ES-I3 (cell line): ENCODE measurements at regions not wholly inside any gene's neighbourhood (a gene's known extent, or its start where the extent isn't known, plus 50 kb on each side); places are given as distances from the start of the nearest gene placed in this dataset.

ENCODE experiments used
- H3K36me3 ChIP-seq: 2 replicates; pipeline ENCODE4 v1.6.1; 2013; ENCODE audit warnings: mild to moderate bottlenecking, low read length, control low read depth, moderate library complexity; ENCODE audit not compliant: insufficient read depth
- H3K4me1 ChIP-seq: 2 replicates; pipeline ENCODE4 v1.6.1; 2013; ENCODE audit warnings: mild to moderate bottlenecking, control low read depth, low read length; ENCODE audit not compliant: insufficient read depth
- H3K9ac ChIP-seq: 2 replicates; pipeline ENCODE4 v1.6.1; 2013; ENCODE audit warnings: low read depth, mild to moderate bottlenecking, low read length, moderate library complexity
- H3K9me3 ChIP-seq: 2 replicates; pipeline ENCODE4 v1.6.1; 2013; ENCODE audit warnings: mild to moderate bottlenecking, low read length, moderate library complexity; ENCODE audit not compliant: control insufficient read depth, insufficient read depth

GRCh38 chr9:79000230-79001002, 571.3 kb upstream of the TLE4 start:
- no peak overlapping the region for H3K9ac ChIP-seq
- no peaks in the 10 kb centered on the region for H3K9me3 ChIP-seq
- H3K36me3 ChIP-seq = no peaks in the 10 kb centered on the region
- no peaks in the 10 kb centered on the region for H3K4me1 ChIP-seq

DNA sequence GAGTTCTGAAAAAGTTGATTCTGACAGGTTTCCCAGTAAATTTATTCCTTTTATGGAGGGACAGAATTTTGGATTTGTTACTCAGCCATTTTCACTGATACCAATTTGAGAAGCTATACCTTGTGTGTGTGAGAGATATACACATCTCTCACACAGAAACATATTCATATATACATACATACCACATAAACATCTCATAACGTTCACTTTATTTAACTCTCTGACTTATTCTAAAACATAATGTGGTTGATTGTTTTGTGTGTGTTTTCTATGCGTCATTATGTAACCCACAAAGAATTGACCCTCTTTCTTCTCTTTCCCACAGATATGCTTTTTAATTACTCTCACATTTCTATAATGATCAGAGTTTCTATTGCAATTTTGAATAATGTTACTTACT, 570.8 kb upstream of the TLE4 start:
- H3K9me3 ChIP-seq = no peaks in the 10 kb centered on the region
- no peaks in the 10 kb centered on the region for H3K36me3 ChIP-seq
- H3K4me1 ChIP-seq = no peaks in the 10 kb centered on the region
- H3K9ac ChIP-seq = no peak overlapping the region

- Histone ChIP-seq H3K36me3 (no peaks in the 10 kb centered on the region), H3K9me3 (no peaks in the 10 kb centered on the region), H3K4me1 (no peaks in the 10 kb centered on the region), H3K9ac (no peak overlapping the region)
Observed at GRCh38 chr9:79003514-79003913, 568.3 kb upstream of the TLE4 start.

DNA sequence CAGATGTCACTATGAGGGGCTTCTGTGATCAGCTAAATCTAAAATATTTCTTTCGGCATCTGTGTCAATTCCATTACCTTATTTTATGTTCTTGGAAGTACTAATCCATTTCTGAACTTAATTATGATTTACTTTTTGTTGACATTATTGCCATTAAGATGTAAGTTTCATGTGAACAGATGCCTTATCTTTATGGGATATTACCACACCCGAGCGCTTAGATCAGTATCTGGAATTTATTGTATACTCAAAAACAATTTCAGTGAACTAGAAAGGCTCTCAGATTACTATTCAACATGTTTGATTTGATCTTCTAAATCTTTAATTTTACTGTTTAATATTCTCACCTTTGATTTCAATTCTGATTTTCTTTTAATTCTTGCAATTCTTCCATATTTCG, 567.7 kb upstream of the TLE4 start:
- no peaks in the 10 kb centered on the region for H3K9me3 ChIP-seq
- H3K36me3 ChIP-seq = no peaks in the 10 kb centered on the region
- H3K4me1 ChIP-seq = no peaks in the 10 kb centered on the region
- no peak overlapping the region for H3K9ac ChIP-seq

DNA sequence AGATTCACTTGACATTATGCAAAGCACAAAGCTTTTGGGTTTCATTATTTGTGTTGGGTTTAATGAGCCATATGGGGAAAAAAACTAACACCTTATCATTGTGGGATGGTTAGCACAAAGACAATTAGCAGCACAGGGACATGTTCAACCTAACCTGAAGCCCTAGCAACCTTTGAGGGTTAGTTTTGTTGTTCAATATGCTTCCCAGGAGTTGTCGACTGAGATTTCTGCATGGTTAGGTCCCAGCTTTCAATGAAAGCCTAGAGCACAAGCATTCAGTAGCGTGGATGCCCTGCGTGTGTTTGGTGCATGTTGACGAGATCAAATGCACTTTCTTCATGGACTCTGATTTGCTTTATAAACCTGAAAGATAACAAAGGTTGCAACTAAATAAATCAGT, 565.2 kb upstream of the TLE4 start:
- Histone ChIP-seq H3K4me1 (no peaks in the 10 kb centered on the region), H3K9me3 (no peaks in the 10 kb centered on the region), H3K36me3 (no peaks in the 10 kb centered on the region), H3K9ac (no peak overlapping the region)

DNA sequence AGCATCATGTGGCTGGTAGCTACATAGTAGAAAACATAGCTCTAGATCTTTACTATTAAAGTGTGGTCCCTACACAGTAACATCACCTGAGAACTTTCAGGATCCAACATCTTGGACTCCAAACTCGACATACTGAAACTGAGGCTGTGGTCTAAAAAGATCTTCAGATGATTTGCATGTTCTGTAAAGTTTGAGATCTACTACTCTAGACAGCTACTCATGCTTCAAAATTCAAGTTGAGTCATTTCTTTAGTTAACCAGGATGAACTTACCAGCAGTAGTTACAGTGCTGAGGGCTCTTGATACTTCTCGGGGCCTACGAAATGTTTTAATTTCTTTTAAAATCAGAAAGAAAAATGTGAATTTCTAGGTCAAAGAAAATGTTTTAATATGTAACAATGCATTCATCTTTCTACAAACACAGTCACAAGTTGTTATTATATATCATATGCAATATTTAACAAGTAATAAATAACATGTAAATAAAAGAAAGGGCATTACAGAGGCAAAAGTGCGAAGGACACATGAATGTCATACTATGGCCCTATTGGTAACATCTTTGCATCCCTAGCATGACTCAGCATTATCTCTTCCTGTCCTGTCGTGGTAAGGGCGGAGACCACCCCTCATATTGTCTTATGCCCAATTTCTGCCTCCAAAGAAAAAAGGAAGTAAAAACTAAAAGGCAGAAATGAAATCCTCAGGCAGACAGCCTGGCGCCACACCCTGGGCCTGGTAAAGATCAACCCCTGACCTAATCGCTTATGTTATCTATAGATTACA, 563.9 kb upstream of the TLE4 start:
- H3K36me3 ChIP-seq = no peaks in the 10 kb centered on the region
- H3K9me3 ChIP-seq = peaks cover 2% of the 10 kb centered on the region; the same call in 1 of the 2 replicates
- no peak overlapping the region for H3K9ac ChIP-seq
- H3K4me1 ChIP-seq = no peaks in the 10 kb centered on the region

GRCh38 chr9:79008916-79009315, 562.8 kb upstream of the TLE4 start:
- no peaks in the 10 kb centered on the region for H3K36me3 ChIP-seq
- H3K9ac ChIP-seq = no peak overlapping the region
- H3K4me1 ChIP-seq = no peaks in the 10 kb centered on the region
- peaks cover 2% of the 10 kb centered on the region; the same call in 1 of the 2 replicates for H3K9me3 ChIP-seq

DNA sequence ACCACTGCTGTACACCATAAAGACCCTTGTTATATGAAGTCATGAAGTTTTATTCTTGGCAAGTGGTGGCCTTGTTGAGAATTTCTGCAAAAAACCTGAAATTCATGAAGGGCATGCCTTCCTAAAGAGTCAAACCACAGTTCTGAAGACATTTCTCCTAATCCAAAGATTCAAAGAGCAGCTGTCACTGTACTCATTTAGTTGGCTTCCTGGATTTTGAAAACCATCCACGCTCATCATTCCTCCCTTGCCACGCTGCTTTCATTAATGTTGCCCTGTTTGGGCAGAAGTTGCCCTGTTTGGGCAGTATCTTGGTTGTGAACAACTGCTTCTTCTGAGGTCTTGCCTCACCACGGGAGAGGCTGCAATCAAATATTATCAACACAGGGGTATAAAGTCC, 560.3 kb upstream of the TLE4 start:
- H3K9ac ChIP-seq = no peak overlapping the region
- no peaks in the 10 kb centered on the region for H3K4me1 ChIP-seq
- peaks cover 2% of the 10 kb centered on the region; the same call in 1 of the 2 replicates for H3K9me3 ChIP-seq
- no peaks in the 10 kb centered on the region for H3K36me3 ChIP-seq

DNA sequence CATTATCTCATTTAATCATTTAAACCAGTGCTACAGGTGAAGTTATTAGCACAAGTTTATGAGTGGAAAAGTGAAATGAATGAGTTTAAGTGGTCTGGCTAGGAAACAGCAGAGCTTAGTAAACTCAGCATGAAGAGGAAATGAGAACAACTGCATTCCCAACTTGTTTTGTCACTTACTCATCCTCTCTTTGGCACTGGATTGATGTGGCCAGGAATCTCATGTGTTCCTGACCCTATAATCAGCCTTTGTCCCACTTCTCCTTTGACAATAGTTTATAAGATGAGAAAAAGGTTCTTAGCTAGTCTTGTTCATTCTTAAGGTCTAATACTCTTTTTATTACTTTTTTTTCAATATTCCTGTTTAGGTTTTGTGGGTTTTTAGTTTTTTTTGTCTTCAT, 559.2 kb upstream of the TLE4 start:
- no peaks in the 10 kb centered on the region for H3K36me3 ChIP-seq
- H3K9ac ChIP-seq = no peak overlapping the region
- H3K9me3 ChIP-seq = peaks cover 2% of the 10 kb centered on the region; the same call in 1 of the 2 replicates
- no peaks in the 10 kb centered on the region for H3K4me1 ChIP-seq

DNA sequence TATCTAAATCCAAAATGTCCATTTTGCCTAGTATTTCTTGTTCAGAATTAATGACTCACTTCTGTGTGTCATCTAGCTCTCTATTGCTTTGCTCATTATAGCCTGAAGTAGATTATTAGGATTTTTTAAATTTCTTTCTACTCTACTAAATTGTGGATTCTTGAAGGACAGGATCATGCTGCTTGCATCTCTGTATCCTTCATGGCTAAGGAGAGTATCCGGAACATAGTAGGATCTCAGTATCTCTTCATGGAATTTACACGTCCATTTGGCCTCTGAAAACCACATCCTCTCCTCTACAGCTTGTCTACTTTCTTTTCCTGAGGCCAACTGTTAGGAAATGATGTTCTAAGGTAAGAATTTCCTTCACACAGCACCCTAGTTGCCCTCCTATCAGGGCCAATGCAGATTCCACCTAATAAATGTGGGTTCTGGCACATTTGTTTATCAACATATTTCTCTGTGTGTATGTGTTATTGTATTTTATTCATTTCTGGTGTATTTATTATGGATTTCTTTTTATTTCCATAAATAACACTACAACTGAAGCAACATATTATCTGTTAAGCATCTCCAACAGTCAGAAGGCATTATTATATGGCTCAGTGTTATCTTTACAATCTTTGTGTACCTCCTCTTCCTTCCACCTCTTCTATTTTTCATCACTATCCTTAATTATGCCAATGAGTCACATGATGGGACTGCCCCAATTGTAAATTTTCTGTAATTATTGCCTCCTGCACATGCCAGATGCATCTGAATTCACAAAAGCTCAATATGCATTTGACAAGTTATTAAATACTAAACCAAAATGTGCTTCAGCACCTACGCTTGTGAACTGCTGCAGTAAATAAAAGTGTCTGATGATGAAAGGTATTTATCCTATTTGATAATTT, 557.8 kb upstream of the TLE4 start:
- Histone ChIP-seq H3K9me3 (peaks cover 2% of the 10 kb centered on the region; the same call in 1 of the 2 replicates), H3K4me1 (no peaks in the 10 kb centered on the region), H3K36me3 (no peaks in the 10 kb centered on the region), H3K9ac (no peak overlapping the region)

- peaks cover 2% of the 10 kb centered on the region; the same call in 1 of the 2 replicates for H3K9me3 ChIP-seq
- H3K36me3 ChIP-seq = no peaks in the 10 kb centered on the region
- no peak overlapping the region for H3K9ac ChIP-seq
- no peaks in the 10 kb centered on the region for H3K4me1 ChIP-seq
Observed at GRCh38 chr9:79014929-79015699, 556.7 kb upstream of the TLE4 start.

GRCh38 chr9:79015951-79016350, 555.8 kb upstream of the TLE4 start:
- Histone ChIP-seq H3K9ac (no peak overlapping the region), H3K4me1 (no peaks in the 10 kb centered on the region), H3K36me3 (no peaks in the 10 kb centered on the region), H3K9me3 (peaks cover 2% of the 10 kb centered on the region; the same call in 1 of the 2 replicates)

GRCh38 chr9:79020276-79020675, 551.5 kb upstream of the TLE4 start:
- no peak overlapping the region for H3K9ac ChIP-seq
- no peaks in the 10 kb centered on the region for H3K4me1 ChIP-seq
- no peaks in the 10 kb centered on the region for H3K36me3 ChIP-seq
- H3K9me3 ChIP-seq = peaks cover 4% of the 10 kb centered on the region; the same call in 1 of the 2 replicates
